SW480 (cell line): ENCODE measurements at regions not wholly inside any gene's neighbourhood (a gene's known extent, or its start where the extent isn't known, plus 50 kb on each side); places are given as distances from the start of the nearest gene placed in this dataset.

ENCODE experiments used
- DNase-seq: peaks from one replicate; pipeline ENCODE4 v3.0.0-alpha.2; 2016; ENCODE audit warnings: low spot score

- no peak for DNase-seq
Observed at GRCh38 chr3:18883571-18883970, 264.7 kb upstream of the KCNH8 start.

GRCh38 chr3:18880691-18881090 lies 267.6 kb upstream of the KCNH8 start:
- DNase-seq, result no peak

- DNase-seq, result no peak
Observed at GRCh38 chr3:18872466-18872865, 275.8 kb upstream of the KCNH8 start.

GRCh38 chr3:18870642-18871041 lies 277.7 kb upstream of the KCNH8 start:
- DNase-seq, result no peak

GRCh38 chr3:18870074-18870640 lies 278.2 kb upstream of the KCNH8 start:
- DNase-seq, result no peak

GRCh38 chr3:18868911-18869689 lies 279.2 kb upstream of the KCNH8 start:
- no peak for DNase-seq

GRCh38 chr3:18866899-18867298 lies 281.4 kb upstream of the KCNH8 start:
- no peak for DNase-seq

GRCh38 chr3:18864933-18865731 lies 283.2 kb upstream of the KCNH8 start:
- DNase-seq, result no peak

- DNase-seq, result no peak
Observed at GRCh38 chr3:18862077-18862476, 286.2 kb upstream of the KCNH8 start.

GRCh38 chr3:18861137-18861536 lies 287.2 kb upstream of the KCNH8 start:
- DNase-seq, result no peak

- no peak for DNase-seq
Observed at GRCh38 chr3:18853269-18853668, 295.0 kb upstream of the KCNH8 start.

GRCh38 chr3:18847583-18848197 lies 300.6 kb upstream of the KCNH8 start:
- peak; percentile 42 for DNase-seq

GRCh38 chr3:18843983-18844382 lies 304.3 kb upstream of the KCNH8 start:
- no peak for DNase-seq

GRCh38 chr3:18843188-18843587 lies 305.1 kb upstream of the KCNH8 start:
- no peak for DNase-seq

GRCh38 chr3:18841422-18842343 lies 306.6 kb upstream of the KCNH8 start:
- no peak for DNase-seq

- no peak for DNase-seq
Observed at GRCh38 chr3:18840535-18841137, 307.7 kb upstream of the KCNH8 start.

GRCh38 chr3:18838758-18839157 lies 309.6 kb upstream of the KCNH8 start:
- DNase-seq, result no peak

- no peak for DNase-seq
Observed at GRCh38 chr3:18837137-18837755, 311.1 kb upstream of the KCNH8 start.

GRCh38 chr3:18835021-18835420 lies 313.3 kb upstream of the KCNH8 start:
- no peak for DNase-seq

GRCh38 chr3:18830087-18830486 lies 318.2 kb upstream of the KCNH8 start:
- no peak for DNase-seq

- DNase-seq, result no peak
Observed at GRCh38 chr3:18828637-18829036, 319.7 kb upstream of the KCNH8 start.
